WTC11 (cell line): ENCODE measurements at regions not wholly inside any gene's neighbourhood (a gene's known extent, or its start where the extent isn't known, plus 50 kb on each side); places are given as distances from the start of the nearest gene placed in this dataset.

Experiments
- ATAC-seq: fragments of 200-7000 bp; cut with Tn5 transposase; 2 replicates; pipeline ENCODE4 v1.10.0; 2021; ENCODE audit warnings: mild to moderate bottlenecking, moderate library complexity
- CTCF ChIA-PET: fragments of 300-600 bp; sonication (Branson Sonifier 250); formaldehyde crosslinking; loops from one replicate; lab custom pipeline; 2021; ENCODE audit warnings: antibody characterized with exemption; lab: Charles Lee
- POLR2A ChIA-PET: fragments of 350-600 bp; sonication (Branson Sonifier 250); formaldehyde crosslinking; loops from one replicate; lab custom pipeline; 2021; ENCODE audit warnings: antibody characterized with exemption; lab: Charles Lee
- DNase-seq: peaks from one replicate; pipeline ENCODE4 v3.0.0; 2021; ENCODE audit warnings: low spot score
- H3K27ac Mint-ChIP-seq: 2 replicates; pipeline ENCODE4 v1.8.0; 2021; ENCODE audit warnings: mixed read lengths
- H3K27me3 Mint-ChIP-seq: 2 replicates; pipeline ENCODE4 v1.8.0; 2021; ENCODE audit warnings: low read depth, mild to moderate bottlenecking, moderate library complexity, mixed read lengths
- H3K36me3 Mint-ChIP-seq: 2 replicates; pipeline ENCODE4 v1.8.0; 2021; ENCODE audit warnings: mixed read lengths
- H3K4me1 Mint-ChIP-seq: 2 replicates; pipeline ENCODE4 v1.8.0; 2022; ENCODE audit warnings: mixed read lengths
- H3K4me3 Mint-ChIP-seq: 2 replicates; pipeline ENCODE4 v1.8.0; 2021; ENCODE audit warnings: mild to moderate bottlenecking, moderate library complexity, mixed read lengths
- H3K9me3 Mint-ChIP-seq: 2 replicates; pipeline ENCODE4 v1.8.0; 2021; ENCODE audit warnings: mixed read lengths
- CBFB ChIP-seq: sonication (generic); formaldehyde crosslinking; IDR thresholded peaks from 2 replicates; pipeline ENCODE4 v1.8.1; 2022; ENCODE audit warnings: mild to moderate bottlenecking, low read depth, missing genetic modification reagents
- CREM ChIP-seq: sonication (generic); formaldehyde crosslinking; IDR thresholded peaks from 2 replicates; pipeline ENCODE4 v1.8.1; 2022; ENCODE audit warnings: mild to moderate bottlenecking, missing genetic modification reagents, moderate library complexity
- FOXJ3 ChIP-seq: sonication (generic); formaldehyde crosslinking; IDR thresholded peaks from 2 replicates; pipeline ENCODE4 v1.9.0; 2021; ENCODE audit warnings: missing genetic modification reagents, mild to moderate bottlenecking, borderline replicate concordance
- FOXK1 ChIP-seq: sonication (generic); formaldehyde crosslinking; IDR thresholded peaks from 2 replicates; pipeline ENCODE4 v1.8.0; 2022; ENCODE audit warnings: mild to moderate bottlenecking, moderate library complexity, missing genetic modification reagents
- GRHL2 ChIP-seq: fragments of 250-450 bp; sonication (Bioruptor Pico); IDR thresholded peaks from 2 replicates; pipeline ENCODE4 v1.8.0; 2022; ENCODE audit warnings: mild to moderate bottlenecking, moderate library complexity; ENCODE audit not compliant: insufficient replicate concordance, severe bottlenecking
- NFATC4 ChIP-seq: fragments of 250-450 bp; sonication (Bioruptor Pico); IDR thresholded peaks from 2 replicates; pipeline ENCODE4 v1.9.0; 2021; ENCODE audit warnings: mild to moderate bottlenecking
- NFYB ChIP-seq: sonication (generic); formaldehyde crosslinking; conservative IDR thresholded peaks from 2 replicates; pipeline ENCODE4 v1.8.0; 2022; ENCODE audit warnings: low read depth, missing genetic modification reagents
- ZNF232 ChIP-seq: sonication (generic); formaldehyde crosslinking; IDR thresholded peaks from 2 replicates; pipeline ENCODE4 v1.8.0; 2022; ENCODE audit warnings: mild to moderate bottlenecking, missing genetic modification reagents
- ZNF263 ChIP-seq: sonication (generic); formaldehyde crosslinking; IDR thresholded peaks from 2 replicates; pipeline ENCODE4 v1.8.1; 2022; ENCODE audit warnings: low read depth, mild to moderate bottlenecking, moderate library complexity, missing genetic modification reagents
- ZNF317 ChIP-seq: sonication (generic); formaldehyde crosslinking; IDR thresholded peaks from 2 replicates; pipeline ENCODE4 v1.8.1; 2023; ENCODE audit warnings: low read depth, mild to moderate bottlenecking, moderate library complexity, missing genetic modification reagents, borderline replicate concordance
- ZNF416 ChIP-seq: fragments of 250-450 bp; sonication (Bioruptor Pico); IDR thresholded peaks from 2 replicates; pipeline ENCODE4 v1.9.0; 2021; ENCODE audit warnings: mild to moderate bottlenecking, inconsistent platforms
- ZNF671 ChIP-seq: fragments of 250-450 bp; sonication (Bioruptor Pico); IDR thresholded peaks from 2 replicates; pipeline ENCODE4 v1.8.0; 2021; ENCODE audit warnings: mild to moderate bottlenecking
- TF ChIP-seq, protein P1 (sequence below): fragments of 250-450 bp; sonication (Bioruptor Pico); IDR thresholded peaks from 2 replicates; pipeline ENCODE4 v2.1.2; 2022; ENCODE audit warnings: mild to moderate bottlenecking, moderate library complexity
- TF ChIP-seq, protein P2 (sequence below): sonication (generic); formaldehyde crosslinking; IDR thresholded peaks from 2 replicates; pipeline ENCODE4 v1.8.0; 2022; ENCODE audit warnings: mild to moderate bottlenecking, missing genetic modification reagents
- TF ChIP-seq, protein P3 (sequence below): sonication (generic); formaldehyde crosslinking; IDR thresholded peaks from 2 replicates; pipeline ENCODE4 v1.8.1; 2022; ENCODE audit warnings: low read depth, mild to moderate bottlenecking, moderate library complexity, missing genetic modification reagents, borderline replicate concordance
- TF ChIP-seq, protein P4 (sequence below): sonication (generic); formaldehyde crosslinking; IDR thresholded peaks from 2 replicates; pipeline ENCODE4 v1.8.1; 2023; ENCODE audit warnings: mild to moderate bottlenecking, missing genetic modification reagents
- TF ChIP-seq, protein P5 (sequence below): sonication (generic); formaldehyde crosslinking; IDR thresholded peaks from 2 replicates; pipeline ENCODE4 v1.8.1; 2022; ENCODE audit warnings: missing genetic modification reagents, borderline replicate concordance
- TF ChIP-seq, protein P6 (sequence below): sonication (generic); formaldehyde crosslinking; IDR thresholded peaks from 2 replicates; pipeline ENCODE4 v1.8.1; 2023; ENCODE audit warnings: mild to moderate bottlenecking, missing genetic modification reagents, moderate library complexity
- TF ChIP-seq, protein P7 (sequence below): sonication (generic); formaldehyde crosslinking; IDR thresholded peaks from 2 replicates; pipeline ENCODE4 v1.8.1; 2022; ENCODE audit warnings: mild to moderate bottlenecking, moderate library complexity, missing genetic modification reagents
- TF ChIP-seq, protein P8 (sequence below): fragments of 250-450 bp; sonication (Bioruptor Pico); IDR thresholded peaks from 2 replicates; pipeline ENCODE4 v1.9.0; 2021; ENCODE audit warnings: mild to moderate bottlenecking, borderline replicate concordance
- TF ChIP-seq, protein P9 (sequence below): fragments of 250-450 bp; sonication (Bioruptor Pico); IDR thresholded peaks from 2 replicates; pipeline ENCODE4 v1.9.0; 2021; ENCODE audit warnings: moderate library complexity, mild to moderate bottlenecking, inconsistent platforms, borderline replicate concordance

DNA sequence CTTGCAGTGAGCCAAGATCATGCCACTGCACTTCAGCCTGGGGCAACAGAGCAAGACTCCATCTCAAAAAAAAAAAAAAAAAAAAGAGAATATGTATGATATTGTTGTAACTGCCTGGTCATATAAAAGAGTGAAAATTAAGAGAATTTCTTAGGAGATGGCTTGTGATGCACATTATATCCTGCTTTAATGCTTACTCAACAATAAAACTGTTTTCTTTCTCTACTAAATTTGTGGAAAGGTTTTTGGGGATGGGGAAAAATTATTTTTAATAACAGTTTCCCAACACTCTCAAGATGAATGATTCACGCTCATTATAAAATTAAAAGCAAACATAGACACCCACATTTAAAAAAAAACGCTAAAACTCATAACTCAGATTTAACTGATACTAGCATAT, 1163.0 kb downstream of the SI start (continued):
- TF ChIP-seq, protein P1, sequence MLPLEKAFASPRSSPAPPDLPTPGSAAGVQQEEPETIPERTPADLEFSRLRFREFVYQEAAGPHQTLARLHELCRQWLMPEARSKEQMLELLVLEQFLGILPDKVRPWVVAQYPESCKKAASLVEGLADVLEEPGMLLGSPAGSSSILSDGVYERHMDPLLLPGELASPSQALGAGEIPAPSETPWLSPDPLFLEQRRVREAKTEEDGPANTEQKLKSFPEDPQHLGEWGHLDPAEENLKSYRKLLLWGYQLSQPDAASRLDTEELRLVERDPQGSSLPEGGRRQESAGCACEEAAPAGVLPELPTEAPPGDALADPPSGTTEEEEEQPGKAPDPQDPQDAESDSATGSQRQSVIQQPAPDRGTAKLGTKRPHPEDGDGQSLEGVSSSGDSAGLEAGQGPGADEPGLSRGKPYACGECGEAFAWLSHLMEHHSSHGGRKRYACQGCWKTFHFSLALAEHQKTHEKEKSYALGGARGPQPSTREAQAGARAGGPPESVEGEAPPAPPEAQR (CRISPR knock-in tag): no peak
- TF ChIP-seq ZNF232: no peak

DNA sequence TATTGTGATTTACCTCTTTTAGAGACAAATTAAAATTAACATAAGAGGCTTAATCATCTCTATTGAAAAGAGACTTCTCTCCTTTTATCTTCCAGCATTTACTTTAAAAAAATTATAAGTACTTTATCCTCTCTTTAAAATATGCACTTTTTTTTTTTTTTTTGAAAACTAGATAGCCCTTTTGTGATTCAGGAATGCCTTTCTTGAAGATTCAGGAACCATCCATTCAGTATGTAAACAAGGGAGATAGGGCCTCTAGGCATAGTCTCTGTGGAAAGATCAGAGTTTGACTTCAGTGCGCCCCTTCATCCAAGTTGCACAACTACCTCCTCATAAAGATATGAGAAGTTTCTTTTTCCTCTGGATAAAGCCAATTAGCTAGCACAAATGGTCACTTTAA, 1163.7 kb downstream of the SI start:
- CTCF ChIA-PET: no interaction called here
- peak; percentile 93 for ATAC-seq

DNA sequence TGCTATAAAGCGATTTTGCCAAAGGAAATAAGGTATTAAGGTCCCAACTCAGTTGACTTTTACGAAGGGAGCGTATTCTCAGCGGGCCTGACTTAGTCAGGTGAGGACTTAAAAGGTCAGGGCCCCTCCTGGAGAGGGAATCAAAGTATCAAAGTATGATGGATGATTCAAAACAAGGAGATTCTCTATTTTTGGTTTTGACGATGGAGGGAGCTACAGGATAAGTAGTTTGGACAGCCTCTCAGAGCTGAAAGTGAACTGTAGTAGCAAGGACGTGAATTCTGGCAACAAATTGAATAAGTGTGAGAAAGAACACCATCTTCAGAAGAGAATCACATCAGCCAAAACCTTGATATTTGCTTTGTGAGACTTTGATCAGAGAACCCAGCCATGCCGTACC, 1186.5 kb downstream of the SI start:
- POLR2A ChIA-PET: no interaction called here
- H3K4me3 Mint-ChIP-seq: no peak overlapping the region
- ATAC-seq (no peak), DNase-seq (no peak)
- CTCF ChIA-PET: interaction anchor here (0.7 kb wide), 2 partner anchors 112 to 1383 kb away, joined by 3 read pairs; no protein-coding TSS in a partner anchor
- no peaks in the 10 kb centered on the region for H3K27me3 Mint-ChIP-seq
- H3K27ac Mint-ChIP-seq: no peak overlapping the region
- H3K4me1 Mint-ChIP-seq: peaks cover 24% of the 10 kb centered on the region
- no peaks in the 10 kb centered on the region for H3K36me3 Mint-ChIP-seq
- TF ChIP-seq, protein P2, sequence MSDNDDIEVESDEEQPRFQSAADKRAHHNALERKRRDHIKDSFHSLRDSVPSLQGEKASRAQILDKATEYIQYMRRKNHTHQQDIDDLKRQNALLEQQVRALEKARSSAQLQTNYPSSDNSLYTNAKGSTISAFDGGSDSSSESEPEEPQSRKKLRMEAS (CRISPR knock-in tag): no peak
- TF ChIP-seq CREM (CRISPR knock-in tag): no peak
- TF ChIP-seq CBFB: no peak
- TF ChIP-seq ZNF416 (CRISPR knock-in tag): no peak
- TF ChIP-seq, protein P3, sequence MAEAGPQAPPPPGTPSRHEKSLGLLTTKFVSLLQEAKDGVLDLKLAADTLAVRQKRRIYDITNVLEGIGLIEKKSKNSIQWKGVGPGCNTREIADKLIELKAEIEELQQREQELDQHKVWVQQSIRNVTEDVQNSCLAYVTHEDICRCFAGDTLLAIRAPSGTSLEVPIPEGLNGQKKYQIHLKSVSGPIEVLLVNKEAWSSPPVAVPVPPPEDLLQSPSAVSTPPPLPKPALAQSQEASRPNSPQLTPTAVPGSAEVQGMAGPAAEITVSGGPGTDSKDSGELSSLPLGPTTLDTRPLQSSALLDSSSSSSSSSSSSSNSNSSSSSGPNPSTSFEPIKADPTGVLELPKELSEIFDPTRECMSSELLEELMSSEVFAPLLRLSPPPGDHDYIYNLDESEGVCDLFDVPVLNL (CRISPR knock-in tag): no peak
- TF ChIP-seq, protein P4, sequence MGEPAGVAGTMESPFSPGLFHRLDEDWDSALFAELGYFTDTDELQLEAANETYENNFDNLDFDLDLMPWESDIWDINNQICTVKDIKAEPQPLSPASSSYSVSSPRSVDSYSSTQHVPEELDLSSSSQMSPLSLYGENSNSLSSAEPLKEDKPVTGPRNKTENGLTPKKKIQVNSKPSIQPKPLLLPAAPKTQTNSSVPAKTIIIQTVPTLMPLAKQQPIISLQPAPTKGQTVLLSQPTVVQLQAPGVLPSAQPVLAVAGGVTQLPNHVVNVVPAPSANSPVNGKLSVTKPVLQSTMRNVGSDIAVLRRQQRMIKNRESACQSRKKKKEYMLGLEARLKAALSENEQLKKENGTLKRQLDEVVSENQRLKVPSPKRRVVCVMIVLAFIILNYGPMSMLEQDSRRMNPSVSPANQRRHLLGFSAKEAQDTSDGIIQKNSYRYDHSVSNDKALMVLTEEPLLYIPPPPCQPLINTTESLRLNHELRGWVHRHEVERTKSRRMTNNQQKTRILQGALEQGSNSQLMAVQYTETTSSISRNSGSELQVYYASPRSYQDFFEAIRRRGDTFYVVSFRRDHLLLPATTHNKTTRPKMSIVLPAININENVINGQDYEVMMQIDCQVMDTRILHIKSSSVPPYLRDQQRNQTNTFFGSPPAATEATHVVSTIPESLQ: no peak
- no peak for TF ChIP-seq NFATC4
- TF ChIP-seq ZNF671: no peak
- no peak for TF ChIP-seq FOXJ3
- TF ChIP-seq, protein P5, sequence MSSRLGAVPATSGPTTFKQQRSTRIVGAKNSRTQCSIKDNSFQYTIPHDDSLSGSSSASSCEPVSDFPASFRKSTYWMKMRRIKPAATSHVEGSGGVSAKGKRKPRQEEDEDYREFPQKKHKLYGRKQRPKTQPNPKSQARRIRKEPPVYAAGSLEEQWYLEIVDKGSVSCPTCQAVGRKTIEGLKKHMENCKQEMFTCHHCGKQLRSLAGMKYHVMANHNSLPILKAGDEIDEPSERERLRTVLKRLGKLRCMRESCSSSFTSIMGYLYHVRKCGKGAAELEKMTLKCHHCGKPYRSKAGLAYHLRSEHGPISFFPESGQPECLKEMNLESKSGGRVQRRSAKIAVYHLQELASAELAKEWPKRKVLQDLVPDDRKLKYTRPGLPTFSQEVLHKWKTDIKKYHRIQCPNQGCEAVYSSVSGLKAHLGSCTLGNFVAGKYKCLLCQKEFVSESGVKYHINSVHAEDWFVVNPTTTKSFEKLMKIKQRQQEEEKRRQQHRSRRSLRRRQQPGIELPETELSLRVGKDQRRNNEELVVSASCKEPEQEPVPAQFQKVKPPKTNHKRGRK (CRISPR knock-in tag): no peak
- no peak for TF ChIP-seq GRHL2
- TF ChIP-seq NFYB (CRISPR knock-in tag): no peak
- TF ChIP-seq, protein P6, sequence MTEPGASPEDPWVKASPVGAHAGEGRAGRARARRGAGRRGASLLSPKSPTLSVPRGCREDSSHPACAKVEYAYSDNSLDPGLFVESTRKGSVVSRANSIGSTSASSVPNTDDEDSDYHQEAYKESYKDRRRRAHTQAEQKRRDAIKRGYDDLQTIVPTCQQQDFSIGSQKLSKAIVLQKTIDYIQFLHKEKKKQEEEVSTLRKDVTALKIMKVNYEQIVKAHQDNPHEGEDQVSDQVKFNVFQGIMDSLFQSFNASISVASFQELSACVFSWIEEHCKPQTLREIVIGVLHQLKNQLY: no peak
- TF ChIP-seq, protein P7, sequence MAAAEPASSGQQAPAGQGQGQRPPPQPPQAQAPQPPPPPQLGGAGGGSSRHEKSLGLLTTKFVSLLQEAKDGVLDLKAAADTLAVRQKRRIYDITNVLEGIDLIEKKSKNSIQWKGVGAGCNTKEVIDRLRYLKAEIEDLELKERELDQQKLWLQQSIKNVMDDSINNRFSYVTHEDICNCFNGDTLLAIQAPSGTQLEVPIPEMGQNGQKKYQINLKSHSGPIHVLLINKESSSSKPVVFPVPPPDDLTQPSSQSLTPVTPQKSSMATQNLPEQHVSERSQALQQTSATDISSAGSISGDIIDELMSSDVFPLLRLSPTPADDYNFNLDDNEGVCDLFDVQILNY (CRISPR knock-in tag): no peak
- TF ChIP-seq, protein P8, sequence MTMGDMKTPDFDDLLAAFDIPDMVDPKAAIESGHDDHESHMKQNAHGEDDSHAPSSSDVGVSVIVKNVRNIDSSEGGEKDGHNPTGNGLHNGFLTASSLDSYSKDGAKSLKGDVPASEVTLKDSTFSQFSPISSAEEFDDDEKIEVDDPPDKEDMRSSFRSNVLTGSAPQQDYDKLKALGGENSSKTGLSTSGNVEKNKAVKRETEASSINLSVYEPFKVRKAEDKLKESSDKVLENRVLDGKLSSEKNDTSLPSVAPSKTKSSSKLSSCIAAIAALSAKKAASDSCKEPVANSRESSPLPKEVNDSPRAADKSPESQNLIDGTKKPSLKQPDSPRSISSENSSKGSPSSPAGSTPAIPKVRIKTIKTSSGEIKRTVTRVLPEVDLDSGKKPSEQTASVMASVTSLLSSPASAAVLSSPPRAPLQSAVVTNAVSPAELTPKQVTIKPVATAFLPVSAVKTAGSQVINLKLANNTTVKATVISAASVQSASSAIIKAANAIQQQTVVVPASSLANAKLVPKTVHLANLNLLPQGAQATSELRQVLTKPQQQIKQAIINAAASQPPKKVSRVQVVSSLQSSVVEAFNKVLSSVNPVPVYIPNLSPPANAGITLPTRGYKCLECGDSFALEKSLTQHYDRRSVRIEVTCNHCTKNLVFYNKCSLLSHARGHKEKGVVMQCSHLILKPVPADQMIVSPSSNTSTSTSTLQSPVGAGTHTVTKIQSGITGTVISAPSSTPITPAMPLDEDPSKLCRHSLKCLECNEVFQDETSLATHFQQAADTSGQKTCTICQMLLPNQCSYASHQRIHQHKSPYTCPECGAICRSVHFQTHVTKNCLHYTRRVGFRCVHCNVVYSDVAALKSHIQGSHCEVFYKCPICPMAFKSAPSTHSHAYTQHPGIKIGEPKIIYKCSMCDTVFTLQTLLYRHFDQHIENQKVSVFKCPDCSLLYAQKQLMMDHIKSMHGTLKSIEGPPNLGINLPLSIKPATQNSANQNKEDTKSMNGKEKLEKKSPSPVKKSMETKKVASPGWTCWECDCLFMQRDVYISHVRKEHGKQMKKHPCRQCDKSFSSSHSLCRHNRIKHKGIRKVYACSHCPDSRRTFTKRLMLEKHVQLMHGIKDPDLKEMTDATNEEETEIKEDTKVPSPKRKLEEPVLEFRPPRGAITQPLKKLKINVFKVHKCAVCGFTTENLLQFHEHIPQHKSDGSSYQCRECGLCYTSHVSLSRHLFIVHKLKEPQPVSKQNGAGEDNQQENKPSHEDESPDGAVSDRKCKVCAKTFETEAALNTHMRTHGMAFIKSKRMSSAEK (CRISPR knock-in tag): no peak
- TF ChIP-seq FOXK1: no peak
- TF ChIP-seq, protein P9, sequence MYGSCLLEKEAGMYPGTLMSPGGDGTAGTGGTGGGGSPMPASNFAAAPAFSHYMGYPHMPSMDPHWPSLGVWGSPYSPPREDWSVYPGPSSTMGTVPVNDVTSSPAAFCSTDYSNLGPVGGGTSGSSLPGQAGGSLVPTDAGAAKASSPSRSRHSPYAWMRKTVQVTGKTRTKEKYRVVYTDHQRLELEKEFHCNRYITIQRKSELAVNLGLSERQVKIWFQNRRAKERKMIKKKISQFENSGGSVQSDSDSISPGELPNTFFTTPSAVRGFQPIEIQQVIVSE: no peak
- no peaks in the 10 kb centered on the region for H3K9me3 Mint-ChIP-seq

More for the DNA sequence above, 1163.7 kb downstream of the SI start:
- TF ChIP-seq ZNF317 (peak; percentile 70; the same call in 1 of the 2 replicates), ZNF263 (CRISPR knock-in tag) (no peak)
- Mint-ChIP-seq H3K27ac (peak overlapping the region; percentile 70), H3K4me1 (peaks cover 12% of the 10 kb centered on the region), H3K36me3 (peaks cover 22% of the 10 kb centered on the region), H3K9me3 (peaks cover 19% of the 10 kb centered on the region), H3K27me3 (no peaks in the 10 kb centered on the region), H3K4me3 (0 out of 2 replicates have a peak overlapping the region, but pooled peaks have one; percentile 10)
- DNase-seq: no peak
- POLR2A ChIA-PET: no interaction called here
